ELF-1 (cell line): ENCODE measurements at regions not wholly inside any gene's neighbourhood (a gene's known extent, or its start where the extent isn't known, plus 50 kb on each side); places are given as distances from the start of the nearest gene placed in this dataset.
"Not testable (repeated sequence)": the region's sequence is repeated elsewhere in the genome, so short reads cannot be mapped to it uniquely, and the experiment has no call there.

Source experiments
- DNase-seq: peaks from one replicate; pipeline ENCODE4 v3.0.0-alpha.2; 2016; ENCODE audit warnings: low read depth, low spot score

DNA sequence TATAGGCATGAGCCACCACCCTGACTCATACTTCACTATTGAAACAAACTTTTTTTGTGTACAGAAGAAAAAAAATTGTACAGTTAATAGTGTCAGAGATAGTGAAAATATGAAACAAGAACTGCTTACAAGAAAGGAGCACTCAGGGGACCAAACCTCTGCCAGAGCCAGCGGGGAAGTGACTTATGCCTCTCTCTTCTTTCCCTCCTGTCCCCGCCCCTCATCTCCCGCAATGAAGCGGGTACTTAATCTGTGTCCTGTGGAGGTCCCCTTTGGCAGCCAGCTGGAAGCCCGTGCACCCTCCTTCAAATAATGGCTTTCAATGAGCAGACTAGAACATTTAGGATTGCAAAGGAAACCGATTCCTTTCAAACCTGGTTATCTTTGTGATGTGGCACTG, 51.5 kb downstream of the PPIAL4A start:
- DNase-seq: not testable (repeated sequence)

DNA sequence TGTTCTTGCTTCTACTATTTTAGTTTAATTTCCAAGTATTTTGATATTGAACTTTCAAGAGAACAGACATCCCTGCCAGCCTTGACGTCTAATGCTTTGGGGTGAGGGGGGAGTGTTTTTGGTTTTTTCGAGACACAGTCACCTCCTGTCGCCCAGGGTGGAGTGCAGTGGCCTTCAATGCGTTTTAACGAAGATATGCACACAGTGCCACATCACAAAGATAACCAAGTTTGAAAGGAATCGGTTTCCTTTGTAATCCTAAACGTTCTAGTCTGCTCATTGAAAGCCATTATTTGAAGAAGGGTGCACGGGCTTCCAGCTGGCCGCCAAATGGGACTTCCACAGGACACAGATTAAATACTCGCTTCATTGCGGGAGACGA, 52.3 kb downstream of the PPIAL4A start:
- not testable (repeated sequence) for DNase-seq

DNA sequence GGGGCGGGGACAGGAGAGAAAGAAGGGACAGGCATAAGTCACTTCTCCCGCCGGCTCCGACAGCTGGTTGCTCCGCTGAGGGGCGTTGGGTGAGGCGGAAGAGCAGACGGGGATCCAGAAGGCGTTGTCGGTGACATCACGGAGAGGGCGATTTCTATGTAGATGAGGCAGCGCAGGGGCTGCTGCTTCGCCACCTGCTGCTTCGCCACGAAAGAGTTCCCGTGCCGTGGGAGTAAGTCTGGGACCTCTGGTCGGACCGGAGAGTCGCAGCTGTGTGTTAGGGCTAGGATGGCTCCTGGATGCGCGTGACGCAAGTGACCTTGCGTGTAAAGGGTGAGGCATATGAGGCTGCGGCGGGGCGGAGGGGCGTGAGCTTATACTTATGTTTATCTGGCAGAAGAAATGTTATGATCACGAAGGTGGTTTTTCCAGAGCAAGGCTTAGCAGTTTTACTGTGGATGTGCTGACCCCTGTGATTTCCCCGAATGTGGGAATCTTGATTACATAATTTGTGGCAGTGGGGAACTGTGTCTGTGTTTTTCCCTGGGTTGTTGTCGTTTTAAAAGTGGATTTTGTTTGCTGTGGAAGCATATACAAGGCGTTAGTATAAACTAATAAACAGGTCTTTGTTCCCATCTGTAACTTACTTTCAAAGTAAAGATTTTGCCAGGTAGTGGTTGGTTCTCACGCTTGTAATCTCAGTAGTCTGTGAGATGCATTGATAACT, 52.8 kb downstream of the PPIAL4A start:
- DNase-seq: peak; percentile 88

DNA sequence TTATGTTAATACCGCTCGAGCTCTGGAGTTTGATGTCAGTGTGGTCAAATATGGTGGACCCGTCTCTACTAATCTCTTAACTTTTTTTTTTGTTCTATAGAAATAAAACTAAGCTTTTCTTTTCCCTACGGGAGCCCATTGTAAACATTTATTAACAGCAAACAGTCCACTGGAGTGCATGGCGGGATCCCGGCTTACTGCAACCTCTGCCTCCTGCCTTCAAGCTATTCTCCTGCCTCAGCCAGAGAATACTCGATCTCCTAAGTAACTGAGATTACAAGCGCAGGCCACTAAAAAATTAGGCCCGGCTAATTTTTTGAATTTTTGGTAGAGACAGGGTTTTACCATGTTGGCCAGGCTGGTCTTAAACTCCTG, 53.4 kb downstream of the PPIAL4A start:
- not testable (repeated sequence) for DNase-seq

GRCh38 chr1:120944691-120945090, 55.1 kb downstream of the PPIAL4A start:
- DNase-seq: not testable (repeated sequence)

DNA sequence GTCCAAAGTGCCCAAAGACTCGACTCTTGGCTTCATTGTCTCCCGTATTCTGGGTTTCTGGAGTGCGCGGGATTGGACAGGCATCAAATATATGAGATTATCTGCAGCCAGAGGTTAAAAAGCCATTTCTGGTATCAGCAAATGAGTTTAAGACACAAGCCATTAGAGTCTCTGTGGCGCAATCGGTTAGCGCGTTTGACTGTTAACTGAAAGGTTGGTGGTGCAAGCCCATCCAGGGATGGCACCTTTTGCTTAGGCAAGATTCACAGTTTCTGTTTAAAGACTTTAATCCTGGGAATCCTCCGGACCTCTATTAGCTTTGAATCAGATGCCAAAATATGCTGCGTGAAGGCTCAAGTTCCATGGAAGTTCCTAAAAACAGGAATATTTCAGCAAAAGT, 55.6 kb downstream of the PPIAL4A start:
- not testable (repeated sequence) for DNase-seq

DNA sequence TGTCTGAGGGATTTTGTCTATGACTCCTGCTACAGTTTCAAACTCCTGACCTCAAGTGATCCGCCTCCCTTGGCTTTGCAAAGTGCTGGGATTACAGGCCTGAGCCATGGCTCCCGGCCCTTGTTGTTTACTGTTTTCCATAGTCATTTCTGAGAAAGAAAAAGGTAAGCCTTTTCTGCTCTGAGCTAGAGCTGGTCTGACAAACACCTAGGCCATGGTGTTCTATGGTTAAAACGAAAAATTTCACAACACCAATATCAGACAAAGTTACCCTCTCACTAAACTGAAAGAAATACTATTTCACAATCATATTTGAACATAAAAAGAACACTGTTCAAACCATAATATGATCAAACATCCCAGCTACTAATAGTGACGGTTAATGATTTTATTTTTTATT, 57.5 kb downstream of the PPIAL4A start:
- DNase-seq: not testable (repeated sequence)

DNA sequence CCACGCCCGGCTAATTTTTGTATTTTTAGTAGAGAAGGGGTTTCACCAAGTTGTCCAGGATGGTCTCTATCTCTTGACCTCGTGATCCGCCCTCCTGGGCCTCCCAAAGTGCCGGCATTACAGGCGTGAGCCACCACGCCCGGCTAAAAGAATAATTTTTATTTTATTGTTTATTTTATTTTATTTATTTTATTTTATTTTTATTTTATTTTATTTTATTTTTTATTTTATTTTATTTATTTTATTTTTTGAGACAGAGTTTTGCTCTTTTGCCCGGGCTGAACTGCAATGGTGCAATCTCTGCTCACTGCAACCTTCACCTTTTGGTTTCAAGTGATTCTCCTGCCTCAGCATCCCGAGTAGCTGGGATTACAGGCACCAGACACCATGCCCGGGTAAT, 60.2 kb downstream of the PPIAL4A start:
- not testable (repeated sequence) for DNase-seq

GRCh38 chr1:120950633-120951032, 61.1 kb downstream of the PPIAL4A start:
- not testable (repeated sequence) for DNase-seq

GRCh38 chr1:120951100-120951499, 61.5 kb downstream of the PPIAL4A start:
- DNase-seq: not testable (repeated sequence)

DNA sequence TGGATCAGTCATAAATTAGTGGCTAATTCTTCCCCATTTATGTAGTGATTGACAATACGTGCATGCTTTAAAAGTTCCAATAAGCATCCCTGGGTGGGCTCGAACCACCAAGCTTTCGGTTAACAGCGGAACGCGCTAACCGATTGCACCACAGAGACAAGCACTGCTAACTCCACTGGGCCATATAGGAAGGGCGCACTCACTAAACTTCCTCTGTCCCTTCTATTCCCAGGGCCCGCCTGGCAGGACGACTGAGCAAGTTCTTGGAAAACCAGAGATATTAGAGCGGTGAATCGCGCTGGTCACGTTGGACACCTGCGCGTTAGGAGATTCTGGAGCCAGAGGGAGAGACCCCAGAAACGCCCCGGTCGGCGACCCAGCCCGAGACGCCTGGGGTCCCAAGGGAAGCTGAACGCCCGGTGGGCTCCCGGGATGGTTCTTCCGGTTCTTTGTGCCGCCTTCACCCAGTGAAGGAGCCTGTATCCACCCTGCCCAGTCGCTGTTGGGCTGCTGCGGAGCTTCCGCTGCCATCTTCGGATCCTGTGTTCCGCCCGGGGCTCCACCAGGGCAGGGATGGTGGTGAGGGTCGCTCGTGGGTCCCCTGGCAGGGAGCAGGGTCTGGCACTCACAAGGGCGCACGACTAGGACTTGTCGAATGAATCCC, 62.8 kb downstream of the PPIAL4A start:
- DNase-seq: peak; percentile 40

- peak; percentile 33 for DNase-seq
Observed at GRCh38 chr1:120952871-120953265, 63.3 kb downstream of the PPIAL4A start.

GRCh38 chr1:120954736-120955135, 65.2 kb downstream of the PPIAL4A start:
- DNase-seq: no peak

GRCh38 chr1:120955961-120956360, 66.4 kb downstream of the PPIAL4A start:
- DNase-seq: peak; percentile 66

DNA sequence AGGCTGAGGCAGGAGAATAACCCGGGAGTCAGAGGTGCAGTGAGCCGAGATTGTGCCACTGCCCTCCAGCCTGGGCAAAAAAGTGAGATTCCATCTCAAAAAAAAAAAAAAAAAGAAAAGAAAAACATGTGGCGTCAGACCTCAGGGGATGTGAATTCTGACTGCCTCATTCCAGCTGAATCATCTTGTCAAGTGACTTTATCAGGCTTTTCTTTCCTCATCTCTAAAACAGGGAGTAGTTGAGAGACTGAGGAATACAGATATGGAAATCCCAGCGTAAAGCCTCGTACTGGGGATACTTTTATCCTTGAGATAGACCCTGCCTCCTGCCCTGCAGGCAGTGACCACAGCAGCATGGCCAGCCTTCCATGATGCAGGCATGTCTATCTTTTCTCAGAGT, 76.4 kb downstream of the PPIAL4A start:
- DNase-seq: not testable (repeated sequence)

- peak; percentile 33 for DNase-seq
Observed at GRCh38 chr1:120972863-120973262, 83.3 kb downstream of the PPIAL4A start.

GRCh38 chr1:120973836-120974235, 84.3 kb downstream of the PPIAL4A start:
- DNase-seq: not testable (repeated sequence)

DNA sequence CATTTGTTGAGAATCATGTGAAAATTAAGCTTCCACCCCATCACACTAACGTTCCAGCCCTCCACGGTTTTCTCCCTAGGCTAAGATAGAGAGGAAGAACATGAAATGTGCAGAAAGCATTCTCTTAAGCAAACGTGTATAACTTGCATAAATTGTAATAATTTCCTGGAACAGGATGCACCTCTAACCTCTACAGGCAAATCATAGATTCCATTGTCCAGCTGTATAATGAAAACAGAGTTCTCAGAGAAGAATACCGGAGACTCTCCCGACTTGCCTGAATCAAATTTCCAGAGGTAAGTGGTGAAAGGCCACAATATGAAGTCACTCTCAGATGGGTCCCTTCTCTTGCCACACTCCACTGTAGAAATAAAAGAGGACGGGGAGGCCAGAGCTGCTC, 87.7 kb downstream of the PPIAL4A start:
- not testable (repeated sequence) for DNase-seq

DNA sequence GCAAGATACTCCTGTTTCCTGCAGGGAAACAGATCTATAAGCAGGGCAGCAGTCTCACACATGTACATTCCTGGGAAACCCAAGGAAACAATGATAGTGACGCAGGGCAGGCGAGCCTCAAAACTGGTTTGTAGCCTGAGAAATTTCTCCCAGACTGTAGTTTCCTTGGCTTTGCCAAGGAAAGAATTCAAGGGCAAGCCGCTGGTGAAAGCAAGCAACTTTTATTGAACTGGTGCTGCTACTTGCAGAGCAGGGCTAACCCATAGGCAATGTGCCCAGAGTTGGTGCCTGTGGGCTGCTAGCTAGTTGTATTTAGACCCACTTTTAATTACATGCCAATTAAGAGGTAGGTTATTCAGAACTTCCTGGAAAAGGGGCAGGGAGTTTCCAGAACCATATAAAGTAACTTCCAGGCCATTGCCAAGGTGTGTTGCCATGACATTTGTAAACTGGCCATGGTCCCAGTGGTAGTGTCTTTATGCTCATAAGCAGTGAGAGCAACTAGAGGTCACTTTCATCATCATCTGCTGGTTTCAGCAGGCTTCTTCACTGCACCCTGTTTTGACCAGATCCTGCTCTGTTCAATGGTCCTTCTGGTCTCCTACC, 92.0 kb downstream of the PPIAL4A start:
- not testable (repeated sequence) for DNase-seq

DNA sequence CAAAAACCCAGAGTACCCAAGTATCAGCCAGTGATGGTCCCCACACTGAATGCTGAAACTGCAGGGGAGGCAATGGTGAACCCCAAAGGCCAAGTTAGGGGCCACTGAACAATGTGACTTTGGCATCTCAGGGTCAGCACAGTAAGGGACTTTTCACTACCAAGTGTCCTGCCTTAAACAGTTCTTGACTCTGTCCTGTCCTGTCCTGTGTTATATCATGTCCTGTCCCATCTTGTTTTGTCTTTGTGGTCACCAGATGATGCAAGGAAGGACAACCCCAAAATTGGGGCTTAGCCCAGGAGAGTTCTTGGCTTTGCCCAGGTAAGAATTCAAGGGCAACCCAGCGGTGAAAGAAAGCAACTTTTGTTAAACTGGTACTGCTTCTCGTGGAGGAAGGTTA, 105.0 kb downstream of the PPIAL4A start:
- DNase-seq: not testable (repeated sequence)

- DNase-seq: not testable (repeated sequence)
Observed at GRCh38 chr1:120995025-120995424, 105.5 kb downstream of the PPIAL4A start.

GRCh38 chr1:121001090-121001726, 111.6 kb downstream of the PPIAL4A start:
- not testable (repeated sequence) for DNase-seq
